Peyer's patch (tissue), 4 donors: ENCODE measurements at regions not wholly inside any gene's neighbourhood (a gene's known extent, or its start where the extent isn't known, plus 50 kb on each side); places are given as distances from the start of the nearest gene placed in this dataset.

ENCODE experiments used
- DNase-seq, 3 donors: peaks; one replicate each; pipeline ENCODE4 v3.0.0-alpha.2; 2017 to 2019
- H3K27ac ChIP-seq, 4 donors: fragments of 200-600 bp; sonication (generic); one replicate each; pipeline ENCODE4 v1.5.1; 2016 to 2019
- H3K27me3 ChIP-seq, 2 donors: fragments of 200-600 bp; sonication (generic); one replicate each; pipeline ENCODE4 v1.5.1; 2019
- H3K36me3 ChIP-seq, 3 donors: fragments of 200-600 bp; sonication (generic); one replicate each; pipeline ENCODE4 v1.5.1; 2016 to 2019
- H3K4me1 ChIP-seq, 4 donors: fragments of 200-600 bp; sonication (generic); one replicate each; pipeline ENCODE4 v1.5.1; 2016 to 2019
- H3K4me3 ChIP-seq, 4 donors: fragments of 200-600 bp; sonication (generic); 1 replicate in 3 of 4; 2 replicates in 1 of 4; pipeline ENCODE4 v1.5.1; 2016 to 2019; ENCODE audit warnings: mild to moderate bottlenecking in 1 of 4
- H3K9me3 ChIP-seq, 4 donors: fragments of 200-600 bp; sonication (generic); one replicate each; pipeline ENCODE4 v1.5.1; 2016 to 2019; ENCODE audit warnings: mild to moderate bottlenecking in 1 of 4
- CTCF ChIP-seq, 6 experiments: fragments of 450-650 bp in 4 of 6; fragments of 200-600 bp in 2 of 6; sonication (generic) in 1 of 6; IDR thresholded peaks; one replicate each; pipeline ENCODE4 v1.5.1; 2017 to 2019; ENCODE audit warnings: antibody characterized with exemption in 6 of 6, mild to moderate bottlenecking in 3 of 6, moderate library complexity in 1 of 6
- POLR2A ChIP-seq, 2 donors: fragments of 450-650 bp; IDR thresholded peaks; one replicate each; pipeline ENCODE4 v1.5.1; 2017; ENCODE audit warnings: antibody characterized with exemption in 2 of 2, mild to moderate bottlenecking in 2 of 2, moderate library complexity in 2 of 2

DNA sequence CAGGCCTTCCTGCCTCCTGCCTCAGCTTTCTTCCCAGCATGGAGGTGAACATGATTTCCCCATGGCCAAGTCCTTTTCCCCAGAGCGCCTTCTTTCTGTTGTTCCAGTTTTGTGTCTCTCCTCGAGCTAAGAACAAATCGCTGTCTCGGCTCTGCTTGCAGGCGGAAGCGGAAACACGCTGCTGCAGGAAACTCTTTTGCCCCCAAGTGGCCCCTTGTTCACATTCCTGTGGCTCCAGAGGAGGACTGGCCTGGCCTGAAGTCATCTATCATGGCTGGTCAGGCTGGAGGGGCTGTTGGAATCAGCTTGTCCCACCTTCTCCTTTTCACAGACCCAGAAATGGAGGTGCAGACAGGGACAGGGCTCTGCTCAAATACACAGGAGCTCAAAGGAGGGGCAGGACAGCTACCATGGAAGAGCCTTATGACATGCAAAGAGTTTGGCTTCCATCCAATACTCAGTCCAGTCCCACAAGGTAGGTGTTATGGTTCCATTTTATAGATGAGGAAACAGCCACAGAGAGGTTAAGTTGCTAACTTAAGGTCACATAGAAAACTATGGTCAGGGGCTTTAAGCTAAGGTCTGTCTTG lies 182.2 kb upstream of the SYT13 start:
- no peaks in the 10 kb centered on the region for H3K27me3 ChIP-seq
- H3K36me3 ChIP-seq: no peaks in the 10 kb centered on the region
- H3K4me3 ChIP-seq: no peak overlapping the region
- DNase-seq: peak in 1 of 3 donors; percentile 27
- no peaks in the 10 kb centered on the region for H3K4me1 ChIP-seq
- no peak overlapping the region for H3K27ac ChIP-seq
- H3K9me3 ChIP-seq: no peaks in the 10 kb centered on the region
- no peak for TF ChIP-seq POLR2A (IDR thresholded peaks at IDR 0.05)
- TF ChIP-seq CTCF (IDR thresholded peaks at IDR 0.05): no peak

GRCh38 chr11:45463541-45463940 lies 177.4 kb upstream of the SYT13 start:
- no peaks in the 10 kb centered on the region for H3K36me3 ChIP-seq
- H3K9me3 ChIP-seq: no peaks in the 10 kb centered on the region
- H3K27ac ChIP-seq: no peak overlapping the region
- no peaks in the 10 kb centered on the region for H3K4me1 ChIP-seq
- peak in 1 of 3 donors; percentile 9 for DNase-seq
- H3K27me3 ChIP-seq: no peaks in the 10 kb centered on the region
- TF ChIP-seq CTCF (IDR thresholded peaks at IDR 0.05): no peak
- no peak for TF ChIP-seq POLR2A (IDR thresholded peaks at IDR 0.05)
- H3K4me3 ChIP-seq: no peak overlapping the region

GRCh38 chr11:45461514-45461913 lies 175.4 kb upstream of the SYT13 start:
- DNase-seq: no peak
- Histone ChIP-seq H3K36me3 (no peaks in the 10 kb centered on the region), H3K4me3 (no peak overlapping the region), H3K4me1 (no peaks in the 10 kb centered on the region), H3K27ac (no peak overlapping the region), H3K27me3 (no peaks in the 10 kb centered on the region), H3K9me3 (no peaks in the 10 kb centered on the region)
- TF ChIP-seq POLR2A (IDR thresholded peaks at IDR 0.05) (no peak), CTCF (IDR thresholded peaks at IDR 0.05) (no peak)

- Histone ChIP-seq H3K9me3 (no peaks in the 10 kb centered on the region), H3K27me3 (no peaks in the 10 kb centered on the region), H3K36me3 (no peaks in the 10 kb centered on the region), H3K27ac (no peak overlapping the region), H3K4me1 (no peaks in the 10 kb centered on the region), H3K4me3 (no peak overlapping the region)
- TF ChIP-seq POLR2A (IDR thresholded peaks at IDR 0.05) (no peak), CTCF (IDR thresholded peaks at IDR 0.05) (no peak)
- no peak for DNase-seq
Observed at GRCh38 chr11:45459491-45459890, 173.3 kb upstream of the SYT13 start.

GRCh38 chr11:45458269-45458668 lies 172.1 kb upstream of the SYT13 start:
- H3K9me3 ChIP-seq: no peaks in the 10 kb centered on the region

More at GRCh38 chr11:45458269-45458668, 172.1 kb upstream of the SYT13 start:
- Histone ChIP-seq H3K4me3 (no peak overlapping the region), H3K36me3 (no peaks in the 10 kb centered on the region), H3K27ac (no peak overlapping the region), H3K27me3 (no peaks in the 10 kb centered on the region), H3K4me1 (no peaks in the 10 kb centered on the region)
- no peak for DNase-seq
- TF ChIP-seq CTCF (IDR thresholded peaks at IDR 0.05) (no peak), POLR2A (IDR thresholded peaks at IDR 0.05) (no peak)
